Stimulated activated CD4-positive, alpha-beta T cell treated with anti-CD3 and anti-CD28 coated beads, Interleukin-1b, Interleukin-23, amount 100 ng/mL, for 1 hour (primary cell): ENCODE measurements at regions not wholly inside any gene's neighbourhood (a gene's known extent, or its start where the extent isn't known, plus 50 kb on each side); places are given as distances from the start of the nearest gene placed in this dataset.
"Not testable (repeated sequence)": the region's sequence is repeated elsewhere in the genome, so short reads cannot be mapped to it uniquely, and the experiment has no call there.

Source experiments
- DNase-seq, 2 donors: peaks; one replicate each; pipeline ENCODE4 v3.0.0-alpha.2; 2020; ENCODE audit warnings: low read depth in 2 of 2

DNA sequence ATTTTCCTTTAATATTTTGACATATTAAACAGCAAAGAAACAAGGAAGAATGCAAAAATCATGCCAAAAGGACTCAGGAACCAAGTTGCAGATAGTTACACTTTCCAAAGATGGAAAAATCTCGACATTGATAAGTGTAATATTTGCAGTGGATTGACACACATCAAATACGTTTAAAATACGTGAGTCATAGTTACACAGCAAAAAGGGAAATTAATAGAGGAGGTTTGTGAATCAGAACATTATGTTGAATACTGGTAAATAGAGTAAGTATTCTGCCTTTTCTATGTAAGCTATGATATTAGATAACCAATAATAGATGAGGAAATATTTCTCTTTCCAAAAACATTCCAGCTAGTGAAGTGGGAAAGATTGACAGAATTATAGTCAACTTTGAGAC is 1761.3 kb upstream of the IGFBP7 start:
- no peak for DNase-seq

GRCh38 chr4:58849026-58849425 is 1738.8 kb upstream of the IGFBP7 start:
- no peak for DNase-seq

DNA sequence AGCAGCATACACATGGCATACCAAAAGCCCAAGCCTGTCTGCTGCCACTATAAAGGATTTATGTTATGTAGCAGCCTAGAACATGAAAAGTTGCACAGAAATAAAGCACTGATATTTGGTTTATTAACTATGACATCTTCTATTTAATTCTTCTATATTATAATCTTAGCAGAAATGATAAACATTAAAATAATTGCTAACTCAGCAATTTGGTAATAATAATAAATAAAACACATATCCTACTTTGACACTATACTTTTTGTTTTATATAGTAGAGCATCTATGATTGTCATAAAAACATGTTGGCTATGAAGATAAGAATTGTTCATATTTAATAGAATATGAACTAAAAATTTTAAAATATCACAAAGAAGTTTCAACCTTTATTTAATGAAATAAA is 1733.3 kb upstream of the IGFBP7 start:
- DNase-seq, result no peak

GRCh38 chr4:58833126-58833525 is 1722.9 kb upstream of the IGFBP7 start:
- no peak for DNase-seq

DNA sequence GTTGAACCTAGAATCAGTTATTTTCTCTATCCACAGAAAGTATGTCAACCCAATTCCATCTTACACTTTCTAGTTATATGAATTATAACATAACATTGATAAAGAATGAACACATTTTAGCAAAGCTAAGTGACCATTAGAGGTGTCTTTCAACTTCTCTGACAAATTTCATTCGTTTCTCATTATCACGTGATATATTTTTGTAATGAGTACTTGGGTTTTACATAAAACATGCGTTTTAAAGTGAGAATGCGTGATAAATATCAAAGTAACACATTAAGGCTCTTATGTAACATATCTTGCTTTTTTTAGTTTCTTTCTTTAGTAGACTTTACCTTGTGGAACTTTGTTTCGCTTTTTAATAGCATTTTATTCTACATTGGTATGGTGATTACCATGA is 1715.1 kb upstream of the IGFBP7 start:
- DNase-seq, result no peak

- not testable (repeated sequence) for DNase-seq
These were observed 1708.4 kb upstream of the IGFBP7 start for GRCh38 chr4:58818560-58818959.

DNA sequence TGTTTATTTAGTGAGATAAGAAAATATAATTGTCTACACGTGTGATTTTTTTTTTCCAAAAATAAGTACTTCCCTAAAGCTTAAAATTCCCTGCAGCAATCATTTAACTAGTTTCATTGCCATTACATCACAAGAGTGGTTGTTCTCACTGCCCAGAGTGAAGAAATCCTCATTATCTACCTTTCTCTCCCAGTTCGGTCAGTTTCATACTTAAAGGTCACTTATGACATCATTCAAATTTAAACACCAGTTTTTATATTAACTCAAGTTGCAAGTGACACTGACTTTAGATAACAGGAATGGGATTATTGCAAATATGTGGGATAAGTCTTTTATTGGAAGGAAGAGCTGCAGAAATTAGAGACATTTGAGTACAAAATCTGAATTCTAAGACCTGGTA is 1699.8 kb upstream of the IGFBP7 start:
- no peak for DNase-seq

GRCh38 chr4:58809366-58809765 is 1699.2 kb upstream of the IGFBP7 start:
- no peak for DNase-seq

- no peak for DNase-seq
These were observed 1698.6 kb upstream of the IGFBP7 start for GRCh38 chr4:58808817-58809216.

DNA sequence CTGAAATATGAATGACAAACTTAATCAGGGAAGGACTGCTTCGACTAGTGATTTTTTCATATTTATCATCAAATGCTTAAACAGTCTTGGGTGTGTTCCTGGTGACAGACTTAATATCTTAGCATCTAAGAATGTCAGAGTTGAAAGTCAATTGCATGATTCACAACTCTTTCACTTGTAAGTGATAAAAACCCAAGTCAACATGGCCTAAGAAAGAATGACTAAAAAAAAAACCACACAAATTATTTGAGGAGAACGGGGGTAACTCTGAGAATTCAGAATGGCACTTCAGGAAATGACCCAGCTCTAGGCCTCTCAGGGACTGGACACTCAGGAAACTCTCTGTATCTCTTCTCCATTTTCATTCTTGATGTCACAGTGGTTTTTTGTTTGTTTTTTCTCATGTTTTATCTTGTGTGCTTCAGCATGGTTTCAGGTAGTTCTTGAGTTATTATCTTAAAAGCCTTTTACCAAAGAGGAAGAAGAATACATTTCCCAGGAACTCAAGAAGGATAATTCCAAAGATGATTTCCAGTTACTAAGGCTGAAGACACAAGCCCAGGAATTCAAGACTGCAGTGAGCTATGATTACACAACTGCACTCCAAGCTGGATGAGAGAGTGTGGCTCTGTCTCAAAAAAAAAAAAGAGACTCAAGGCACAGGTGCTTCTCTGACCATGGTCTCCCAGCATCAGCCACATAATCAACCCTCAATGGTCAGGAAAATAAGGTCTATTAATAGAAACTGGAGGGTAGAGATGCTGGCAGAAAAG is 1697.8 kb upstream of the IGFBP7 start:
- no peak for DNase-seq

GRCh38 chr4:58776627-58777026 is 1666.4 kb upstream of the IGFBP7 start:
- no peak for DNase-seq

- DNase-seq, result no peak
These were observed 1657.4 kb upstream of the IGFBP7 start for GRCh38 chr4:58767598-58767997.

DNA sequence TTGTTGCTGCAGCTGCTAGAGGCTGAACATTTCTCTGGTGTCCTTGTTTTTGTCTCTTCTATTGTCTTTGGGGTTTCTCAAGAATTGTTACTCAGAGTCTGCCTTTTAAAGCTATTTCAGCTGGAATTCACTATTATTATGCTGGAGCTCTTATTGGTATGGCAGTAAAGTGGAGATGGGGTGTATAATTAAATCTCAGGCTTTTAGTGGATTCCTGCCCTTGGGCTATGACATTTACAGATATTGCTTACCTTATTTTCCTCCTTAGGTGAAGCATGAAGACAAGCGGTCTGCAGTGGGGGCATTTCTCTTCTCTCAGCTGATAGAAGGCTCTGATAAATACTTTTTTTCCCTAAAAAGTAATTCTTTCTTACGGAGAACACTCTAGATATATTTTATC is 1656.6 kb upstream of the IGFBP7 start:
- DNase-seq, result no peak

DNA sequence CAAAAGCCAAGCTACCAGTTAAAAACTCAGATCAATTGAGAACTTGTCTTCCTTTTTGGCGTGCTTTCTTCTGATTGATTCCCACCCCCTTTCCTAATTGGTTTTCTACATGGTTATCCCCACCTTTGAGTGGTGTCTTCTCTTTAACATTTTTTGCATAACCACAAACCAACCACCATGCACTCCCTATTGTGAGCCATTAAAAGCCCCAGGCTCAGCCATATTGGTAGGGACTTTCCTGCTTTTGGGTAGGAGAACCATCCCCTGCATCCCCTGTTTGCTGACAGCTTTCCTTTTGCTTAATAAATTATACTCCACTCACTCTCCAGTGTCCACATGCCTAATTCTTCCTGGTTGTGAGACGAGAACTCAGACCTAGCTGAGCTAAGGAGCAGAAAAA is 1651.4 kb upstream of the IGFBP7 start:
- DNase-seq, result no peak

- no peak for DNase-seq
These were observed 1650.6 kb upstream of the IGFBP7 start for GRCh38 chr4:58760737-58761136.

DNA sequence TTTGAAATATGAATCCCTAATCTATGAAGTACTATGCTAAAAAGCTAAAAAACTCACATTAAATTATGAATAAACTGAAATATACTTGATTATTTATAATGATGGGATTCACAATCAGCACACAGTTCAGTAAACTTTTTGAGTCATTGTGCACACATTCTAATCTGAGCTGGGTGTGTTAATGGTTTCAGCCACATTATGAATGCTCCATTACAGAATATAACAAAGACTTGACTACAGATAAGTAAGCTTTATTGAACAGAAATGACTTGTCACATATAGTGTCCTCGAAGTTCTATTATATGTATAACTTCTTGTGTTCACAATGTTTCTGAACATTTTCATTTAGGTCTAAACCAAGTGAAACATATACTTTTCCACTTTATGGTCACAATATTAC is 1649.9 kb upstream of the IGFBP7 start:
- no peak for DNase-seq

DNA sequence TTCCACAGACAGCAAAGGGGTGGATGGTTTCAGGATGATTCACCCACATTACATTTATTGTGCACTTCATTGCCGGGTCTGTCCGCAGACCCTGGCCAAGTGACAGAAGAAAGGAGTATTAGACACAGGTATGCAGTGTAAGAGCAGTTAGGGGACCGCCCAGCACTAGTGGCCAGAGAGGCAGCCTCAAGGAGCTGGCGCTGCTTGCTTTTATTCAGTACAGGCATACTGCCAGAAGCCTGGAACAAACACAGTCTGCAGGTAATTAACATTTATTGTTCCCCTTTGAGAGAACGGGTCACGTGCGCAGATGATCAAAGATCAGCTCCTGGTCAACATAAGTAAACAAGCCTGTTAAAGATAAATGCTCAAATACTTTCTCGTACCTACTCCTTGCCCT is 1639.0 kb upstream of the IGFBP7 start:
- no peak for DNase-seq

DNA sequence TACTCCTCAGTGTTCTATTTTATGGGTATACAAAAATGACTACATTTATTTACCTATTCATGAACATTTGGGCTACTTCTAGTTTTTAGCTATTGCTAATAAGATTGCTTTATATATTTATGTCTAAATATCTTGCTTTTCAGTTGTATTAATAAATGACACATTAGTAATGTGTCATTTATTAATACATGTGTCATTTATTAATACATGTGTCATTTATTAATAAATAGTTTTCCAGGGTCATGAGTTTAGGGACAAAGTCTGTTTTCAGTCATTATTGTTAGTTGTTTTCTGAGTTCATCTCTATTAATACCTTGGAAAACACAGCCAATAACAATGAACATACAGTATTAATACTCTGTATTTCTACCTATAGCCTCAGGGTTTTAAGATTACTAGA is 1630.7 kb upstream of the IGFBP7 start:
- DNase-seq, result no peak

DNA sequence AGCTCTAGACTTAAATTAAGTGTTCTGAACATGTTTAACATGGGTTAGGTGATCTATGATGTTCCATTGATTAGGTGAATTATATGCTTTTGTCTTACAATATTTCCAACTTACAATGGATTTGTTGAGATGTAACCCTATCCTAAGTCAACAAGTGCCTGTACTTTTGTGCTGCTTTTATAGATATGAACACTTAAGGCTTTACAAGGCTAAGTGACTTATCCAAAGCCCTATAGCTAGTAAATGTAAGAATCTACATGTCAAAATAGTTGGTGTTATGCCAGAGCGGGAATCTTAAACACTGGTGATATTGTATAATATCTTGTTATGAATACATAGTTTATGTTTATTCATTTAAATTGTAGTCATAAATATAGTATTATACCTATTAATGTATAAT is 1629.1 kb upstream of the IGFBP7 start:
- no peak for DNase-seq

DNA sequence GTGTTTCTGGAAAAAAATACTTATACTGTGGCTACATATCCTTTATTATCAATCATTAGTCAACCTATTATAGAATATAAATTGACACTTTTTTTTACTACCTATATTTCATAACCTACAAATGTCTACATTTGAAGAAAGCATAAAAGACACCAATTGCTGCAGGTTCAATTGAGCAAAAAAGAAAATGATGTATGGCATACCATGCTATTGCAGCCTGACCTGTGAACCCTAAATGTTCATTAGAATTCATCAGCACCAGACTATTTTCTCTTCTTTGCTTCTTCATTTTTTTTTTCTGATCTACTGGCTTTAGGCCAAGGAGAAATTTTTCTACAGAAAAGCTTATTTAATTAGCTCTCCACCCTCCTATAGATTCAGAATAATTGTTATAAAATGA is 1628.2 kb upstream of the IGFBP7 start:
- no peak for DNase-seq

- no peak for DNase-seq
These were observed 1624.0 kb upstream of the IGFBP7 start for GRCh38 chr4:58734030-58734674.

GRCh38 chr4:58732973-58733372 is 1622.8 kb upstream of the IGFBP7 start:
- DNase-seq, result no peak

GRCh38 chr4:58723954-58724353 is 1613.8 kb upstream of the IGFBP7 start:
- DNase-seq, result no peak

DNA sequence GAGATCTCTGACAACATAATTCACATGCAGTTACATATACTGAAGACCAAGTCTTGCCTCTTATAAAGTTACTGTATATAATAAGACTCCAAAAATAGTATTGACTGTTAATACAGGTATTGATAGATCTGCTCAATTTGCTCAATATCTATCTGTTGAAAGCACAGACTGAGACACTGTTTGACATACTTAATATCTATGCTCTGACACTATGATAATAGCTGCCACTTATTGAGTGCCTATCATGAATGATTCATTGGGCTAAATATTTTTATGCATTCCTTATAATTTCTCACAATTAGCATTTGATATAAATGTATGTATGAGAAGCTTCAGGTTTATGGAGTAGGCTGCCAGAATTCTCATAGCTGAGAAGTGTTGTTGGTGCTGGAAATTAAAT is 1600.9 kb upstream of the IGFBP7 start:
- DNase-seq, result no peak
